Astrocyte (in vitro differentiated cells and primary cell): ENCODE measurements at regions not wholly inside any gene's neighbourhood (a gene's known extent, or its start where the extent isn't known, plus 50 kb on each side); places are given as distances from the start of the nearest gene placed in this dataset.

Source experiments
- DNase-seq: peaks from one replicate; pipeline ENCODE4 v3.0.0-alpha.2; 2010; ENCODE audit warnings: low read depth
- FAIRE-seq: peaks from 2 replicates; lab custom pipeline; 2011; peaks lifted over from hg19 to GRCh38; lab: Jason Lieb, UNC
- H2AFZ ChIP-seq: 2 replicates; pipeline ENCODE4 v1.6.0; 2012; ENCODE audit warnings: low read depth, low read length, inconsistent platforms
- H3K27ac ChIP-seq: 2 replicates; pipeline ENCODE4 v1.5.1; 2011; ENCODE audit warnings: low read depth, low read length, inconsistent platforms
- H3K27me3 ChIP-seq: 2 replicates; pipeline ENCODE4 v1.6.0; 2011; ENCODE audit warnings: low read length, inconsistent platforms; ENCODE audit not compliant: insufficient read depth
- H3K36me3 ChIP-seq: 2 replicates; pipeline ENCODE4 v1.5.1; 2011; ENCODE audit warnings: low read length, inconsistent platforms; ENCODE audit not compliant: insufficient read depth
- H3K4me1 ChIP-seq: 2 replicates; pipeline ENCODE4 v1.5.1; 2011; ENCODE audit warnings: low read length, inconsistent platforms; ENCODE audit not compliant: insufficient read depth
- H3K4me2 ChIP-seq: 2 replicates; pipeline ENCODE4 v1.6.0; 2012; ENCODE audit warnings: low read length, inconsistent platforms
- H3K4me3 ChIP-seq: 2 replicates; pipeline ENCODE4 v1.5.1; 2011; ENCODE audit warnings: low read depth, mild to moderate bottlenecking, low read length, inconsistent platforms; ENCODE audit not compliant: insufficient read depth
- H3K79me2 ChIP-seq: 2 replicates; pipeline ENCODE4 v1.6.0; 2012; ENCODE audit warnings: mild to moderate bottlenecking, low read length, inconsistent platforms; ENCODE audit not compliant: insufficient read depth
- H3K9ac ChIP-seq: 2 replicates; pipeline ENCODE4 v1.6.0; 2012; ENCODE audit warnings: mild to moderate bottlenecking, low read length, inconsistent platforms
- H3K9me3 ChIP-seq: 2 replicates; pipeline ENCODE4 v1.5.1; 2012; ENCODE audit warnings: low read depth, mild to moderate bottlenecking, low read length, inconsistent platforms; ENCODE audit not compliant: insufficient read depth
- H4K20me1 ChIP-seq: 2 replicates; pipeline ENCODE4 v1.6.0; 2012; ENCODE audit warnings: low read length, inconsistent platforms; ENCODE audit not compliant: insufficient read depth
- H3K27ac Mint-ChIP-seq: one replicate; pipeline ENCODE4 v1.8.0; 2021; ENCODE audit warnings: mild to moderate bottlenecking, mixed read lengths; ENCODE audit not compliant: unreplicated experiment
- H3K27me3 Mint-ChIP-seq: one replicate; pipeline ENCODE4 v1.8.0; 2021; ENCODE audit warnings: low read depth, mixed read lengths; ENCODE audit not compliant: unreplicated experiment
- H3K36me3 Mint-ChIP-seq: one replicate; pipeline ENCODE4 v1.8.0; 2021; ENCODE audit warnings: low read depth, mixed read lengths; ENCODE audit not compliant: unreplicated experiment
- H3K4me1 Mint-ChIP-seq: one replicate; pipeline ENCODE4 v1.8.0; 2021; ENCODE audit warnings: low read depth, mixed read lengths; ENCODE audit not compliant: unreplicated experiment
- H3K4me3 Mint-ChIP-seq: one replicate; pipeline ENCODE4 v1.8.0; 2021; ENCODE audit warnings: mild to moderate bottlenecking, moderate library complexity, mixed read lengths; ENCODE audit not compliant: unreplicated experiment
- H3K9me3 Mint-ChIP-seq: one replicate; pipeline ENCODE4 v1.8.0; 2021; ENCODE audit warnings: mild to moderate bottlenecking, mixed read lengths; ENCODE audit not compliant: unreplicated experiment
- EZH2 ChIP-seq: IDR thresholded peaks from 2 replicates; pipeline ENCODE4 v1.6.1; 2012; ENCODE audit warnings: mild to moderate bottlenecking, low read length, inconsistent platforms; ENCODE audit not compliant: insufficient read depth
- TF ChIP-seq, protein P1 (sequence below): IDR thresholded peaks from 2 replicates; pipeline ENCODE4 v1.5.1; 2011; ENCODE audit warnings: low read depth, mild to moderate bottlenecking, inconsistent platforms, low read length, moderate library complexity; ENCODE audit not compliant: insufficient read depth

- Histone ChIP-seq H4K20me1 (no peaks in the 10 kb centered on the region), H3K36me3 (no peaks in the 10 kb centered on the region), H3K4me1 (no peaks in the 10 kb centered on the region), H3K27ac (no peak overlapping the region), H3K4me3 (no peak overlapping the region), H3K9me3 (no peaks in the 10 kb centered on the region), H3K4me2 (no peak overlapping the region), H3K79me2 (no peaks in the 10 kb centered on the region), H3K27me3 (no peaks in the 10 kb centered on the region), H3K9ac (no peak overlapping the region), H2AFZ (no peak overlapping the region)
- Mint-ChIP-seq H3K9me3 (peaks cover 15% of the 10 kb centered on the region), H3K4me1 (peaks cover under 1% of the 10 kb centered on the region), H3K36me3 (peaks cover 10% of the 10 kb centered on the region), H3K27me3 (no peaks in the 10 kb centered on the region), H3K27ac (no peak overlapping the region), H3K4me3 (no peak overlapping the region)
- DNase-seq (no peak), FAIRE-seq (no peak)
- no peak for TF ChIP-seq EZH2
- TF ChIP-seq, protein P1, sequence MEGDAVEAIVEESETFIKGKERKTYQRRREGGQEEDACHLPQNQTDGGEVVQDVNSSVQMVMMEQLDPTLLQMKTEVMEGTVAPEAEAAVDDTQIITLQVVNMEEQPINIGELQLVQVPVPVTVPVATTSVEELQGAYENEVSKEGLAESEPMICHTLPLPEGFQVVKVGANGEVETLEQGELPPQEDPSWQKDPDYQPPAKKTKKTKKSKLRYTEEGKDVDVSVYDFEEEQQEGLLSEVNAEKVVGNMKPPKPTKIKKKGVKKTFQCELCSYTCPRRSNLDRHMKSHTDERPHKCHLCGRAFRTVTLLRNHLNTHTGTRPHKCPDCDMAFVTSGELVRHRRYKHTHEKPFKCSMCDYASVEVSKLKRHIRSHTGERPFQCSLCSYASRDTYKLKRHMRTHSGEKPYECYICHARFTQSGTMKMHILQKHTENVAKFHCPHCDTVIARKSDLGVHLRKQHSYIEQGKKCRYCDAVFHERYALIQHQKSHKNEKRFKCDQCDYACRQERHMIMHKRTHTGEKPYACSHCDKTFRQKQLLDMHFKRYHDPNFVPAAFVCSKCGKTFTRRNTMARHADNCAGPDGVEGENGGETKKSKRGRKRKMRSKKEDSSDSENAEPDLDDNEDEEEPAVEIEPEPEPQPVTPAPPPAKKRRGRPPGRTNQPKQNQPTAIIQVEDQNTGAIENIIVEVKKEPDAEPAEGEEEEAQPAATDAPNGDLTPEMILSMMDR: no peak
Observed at GRCh38 chr10:33091201-33091600, 133.2 kb upstream of the ITGB1 start.

GRCh38 chr10:33088990-33089389 is 131.0 kb upstream of the ITGB1 start:
- Histone ChIP-seq H3K27ac (no peak overlapping the region), H3K27me3 (no peaks in the 10 kb centered on the region), H2AFZ (no peak overlapping the region), H3K79me2 (no peaks in the 10 kb centered on the region), H3K4me2 (no peak overlapping the region), H3K4me1 (no peaks in the 10 kb centered on the region), H3K4me3 (no peak overlapping the region), H3K9ac (no peak overlapping the region), H3K9me3 (no peaks in the 10 kb centered on the region), H4K20me1 (no peaks in the 10 kb centered on the region), H3K36me3 (no peaks in the 10 kb centered on the region)
- Mint-ChIP-seq H3K27me3 (peaks cover 2% of the 10 kb centered on the region), H3K4me1 (peaks cover 3% of the 10 kb centered on the region), H3K9me3 (peaks cover 10% of the 10 kb centered on the region), H3K27ac (no peak overlapping the region), H3K4me3 (no peak overlapping the region), H3K36me3 (peaks cover 1% of the 10 kb centered on the region)
- TF ChIP-seq EZH2: no peak
- TF ChIP-seq, protein P1: no peak
- FAIRE-seq (no peak), DNase-seq (no peak)

- H3K9me3 ChIP-seq: no peaks in the 10 kb centered on the region
- no peak overlapping the region for H2AFZ ChIP-seq
- no peak overlapping the region for H3K27ac Mint-ChIP-seq
- no peak overlapping the region for H3K27ac ChIP-seq
- no peaks in the 10 kb centered on the region for H3K36me3 ChIP-seq
- no peaks in the 10 kb centered on the region for H3K27me3 ChIP-seq
- H3K9ac ChIP-seq: no peak overlapping the region
- H3K27me3 Mint-ChIP-seq: peaks cover 2% of the 10 kb centered on the region
- no peak for DNase-seq
- H3K79me2 ChIP-seq: no peaks in the 10 kb centered on the region
- no peak overlapping the region for H3K4me3 Mint-ChIP-seq
- no peaks in the 10 kb centered on the region for H3K36me3 Mint-ChIP-seq
- H3K4me1 ChIP-seq: no peaks in the 10 kb centered on the region
- no peak for FAIRE-seq
- peaks cover 3% of the 10 kb centered on the region for H3K4me1 Mint-ChIP-seq
- no peak overlapping the region for H3K4me3 ChIP-seq
- peaks cover 10% of the 10 kb centered on the region for H3K9me3 Mint-ChIP-seq
- H3K4me2 ChIP-seq: no peak overlapping the region
- TF ChIP-seq EZH2: no peak
- TF ChIP-seq, protein P1: no peak
- no peaks in the 10 kb centered on the region for H4K20me1 ChIP-seq
Observed at GRCh38 chr10:33087922-33088321, 129.9 kb upstream of the ITGB1 start.
